Neutrophil (primary cell): ENCODE measurements at regions not wholly inside any gene's neighbourhood (a gene's known extent, or its start where the extent isn't known, plus 50 kb on each side); places are given as distances from the start of the nearest gene placed in this dataset.

Source experiments
- H3K27ac ChIP-seq: fragments of 200-600 bp; sonication (generic); 2 replicates; pipeline ENCODE4 v1.5.1; 2016; ENCODE audit warnings: mild to moderate bottlenecking, moderate library complexity
- H3K27me3 ChIP-seq: fragments of 200-600 bp; sonication (generic); 2 replicates; pipeline ENCODE4 v1.6.0; 2016; ENCODE audit warnings: mild to moderate bottlenecking
- H3K36me3 ChIP-seq: fragments of 200-600 bp; sonication (generic); 2 replicates; pipeline ENCODE4 v1.5.1; 2017
- H3K4me1 ChIP-seq, 2 experiments: fragments of 200-600 bp in 1 of 2; sonication (generic) in 1 of 2; 1 replicate in 1 of 2; 2 replicates in 1 of 2; pipeline versions ENCODE4 v1.5.1 to v1.6.1; 2013 to 2016; ENCODE audit warnings: low read depth in 1 of 2, low read length in 1 of 2, mild to moderate bottlenecking in 1 of 2, moderate library complexity in 1 of 2; ENCODE audit not compliant: control insufficient read depth in 1 of 2, insufficient read depth in 1 of 2
- H3K4me3 ChIP-seq, 2 experiments: fragments of 200-600 bp in 1 of 2; sonication (generic) in 1 of 2; 1 replicate in 1 of 2; 2 replicates in 1 of 2; pipeline ENCODE4 v1.5.1; 2013 to 2016; ENCODE audit warnings: low read depth in 1 of 2, low read length in 1 of 2, mild to moderate bottlenecking in 1 of 2, moderate library complexity in 1 of 2
- H3K9me3 ChIP-seq: fragments of 200-600 bp; sonication (generic); 2 replicates; pipeline ENCODE4 v1.5.1; 2016
- TF ChIP-seq, protein P1 (sequence below): fragments of 200-600 bp; sonication (generic); IDR thresholded peaks from 2 replicates; pipeline ENCODE4 v1.5.1; 2016; ENCODE audit warnings: antibody characterized with exemption

DNA sequence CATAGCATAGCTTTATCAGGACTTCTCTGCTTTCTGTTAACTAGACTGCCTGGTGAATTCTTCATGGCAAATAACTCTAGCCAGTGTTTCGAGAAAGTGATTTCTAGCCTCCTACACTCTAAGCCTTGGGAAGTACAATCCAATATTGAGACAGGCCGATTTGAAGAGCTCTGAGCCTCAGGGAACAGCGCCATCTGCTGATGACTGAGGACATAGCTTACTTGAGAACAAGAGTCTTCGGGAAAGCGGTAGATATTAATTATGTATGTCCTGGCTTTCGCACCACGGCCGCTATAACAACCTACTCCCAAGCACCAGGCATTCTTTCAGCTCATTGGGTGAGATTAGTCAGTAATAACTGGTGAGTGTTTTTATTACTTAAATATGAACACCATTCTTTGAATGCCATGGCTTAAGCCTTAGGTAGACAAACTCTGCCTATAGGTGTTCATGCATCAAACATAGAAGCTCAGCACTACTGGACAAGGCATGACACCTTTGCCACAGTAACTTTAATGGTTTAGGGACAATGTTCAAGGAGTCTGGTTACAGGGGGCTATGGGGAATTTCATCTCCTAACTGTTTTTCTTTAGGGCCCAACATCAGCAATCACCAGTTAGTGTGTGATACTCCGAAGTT, 518.6 kb downstream of the BMP2 start:
- no peaks in the 10 kb centered on the region for H3K36me3 ChIP-seq
- H3K27ac ChIP-seq, result no peak overlapping the region
- no peaks in the 10 kb centered on the region for H3K9me3 ChIP-seq
- TF ChIP-seq, protein P1, sequence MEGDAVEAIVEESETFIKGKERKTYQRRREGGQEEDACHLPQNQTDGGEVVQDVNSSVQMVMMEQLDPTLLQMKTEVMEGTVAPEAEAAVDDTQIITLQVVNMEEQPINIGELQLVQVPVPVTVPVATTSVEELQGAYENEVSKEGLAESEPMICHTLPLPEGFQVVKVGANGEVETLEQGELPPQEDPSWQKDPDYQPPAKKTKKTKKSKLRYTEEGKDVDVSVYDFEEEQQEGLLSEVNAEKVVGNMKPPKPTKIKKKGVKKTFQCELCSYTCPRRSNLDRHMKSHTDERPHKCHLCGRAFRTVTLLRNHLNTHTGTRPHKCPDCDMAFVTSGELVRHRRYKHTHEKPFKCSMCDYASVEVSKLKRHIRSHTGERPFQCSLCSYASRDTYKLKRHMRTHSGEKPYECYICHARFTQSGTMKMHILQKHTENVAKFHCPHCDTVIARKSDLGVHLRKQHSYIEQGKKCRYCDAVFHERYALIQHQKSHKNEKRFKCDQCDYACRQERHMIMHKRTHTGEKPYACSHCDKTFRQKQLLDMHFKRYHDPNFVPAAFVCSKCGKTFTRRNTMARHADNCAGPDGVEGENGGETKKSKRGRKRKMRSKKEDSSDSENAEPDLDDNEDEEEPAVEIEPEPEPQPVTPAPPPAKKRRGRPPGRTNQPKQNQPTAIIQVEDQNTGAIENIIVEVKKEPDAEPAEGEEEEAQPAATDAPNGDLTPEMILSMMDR, result no peak
- H3K4me1 ChIP-seq, result no peaks in the 10 kb centered on the region
- no peak overlapping the region for H3K4me3 ChIP-seq
- peaks cover 19% of the 10 kb centered on the region for H3K27me3 ChIP-seq

DNA sequence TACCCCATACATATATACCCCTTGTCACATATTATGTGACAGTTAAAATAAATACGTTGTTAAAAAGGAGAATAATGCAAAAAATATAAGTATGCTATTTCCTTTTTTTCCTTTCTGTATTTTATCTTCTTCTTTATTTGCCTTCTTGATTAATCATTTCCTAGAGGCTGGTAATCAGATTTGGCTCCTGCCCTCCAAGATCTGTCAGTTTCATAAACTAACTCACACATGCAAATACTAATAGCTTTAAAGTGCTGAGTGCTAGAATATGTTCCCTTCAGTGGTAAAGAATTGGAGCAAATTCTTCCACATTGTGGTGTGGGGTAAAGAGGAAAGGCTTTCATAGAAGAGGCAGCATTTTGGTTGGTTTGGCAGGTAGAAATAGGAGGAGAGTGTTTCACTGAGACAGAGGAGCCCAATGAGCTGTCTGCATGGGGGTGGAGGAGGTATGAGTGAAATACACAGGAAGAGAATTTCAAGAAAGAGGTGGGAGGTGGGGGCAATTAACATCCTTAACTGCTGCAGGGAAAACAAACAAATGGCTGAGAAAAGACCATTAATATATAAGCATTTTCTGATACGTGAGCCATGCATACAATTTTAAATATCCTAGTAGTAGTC, 523.9 kb downstream of the BMP2 start:
- TF ChIP-seq, protein P1, result no peak
- H3K27me3 ChIP-seq, result peaks cover 5% of the 10 kb centered on the region
- no peak overlapping the region for H3K4me3 ChIP-seq
- no peak overlapping the region for H3K27ac ChIP-seq
- H3K36me3 ChIP-seq, result no peaks in the 10 kb centered on the region
- H3K9me3 ChIP-seq, result no peaks in the 10 kb centered on the region
- no peaks in the 10 kb centered on the region for H3K4me1 ChIP-seq

DNA sequence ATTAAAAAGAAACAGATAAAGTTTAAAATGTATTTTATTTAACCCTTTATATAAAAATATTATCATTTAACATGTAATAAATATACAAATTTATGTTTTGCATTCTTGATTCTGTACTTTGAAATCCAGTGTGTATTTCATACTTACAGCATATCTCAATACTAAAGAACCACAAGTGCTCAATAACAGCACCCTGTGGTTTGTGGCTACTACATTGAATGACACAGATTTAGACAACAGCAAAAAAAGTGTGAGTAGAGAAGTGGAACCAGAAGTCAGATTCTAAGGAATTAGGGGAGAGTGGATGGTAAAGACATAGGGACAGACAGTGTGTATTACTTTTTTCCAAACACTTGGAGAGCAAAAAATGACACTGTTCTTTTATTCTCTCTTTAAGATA, 524.5 kb downstream of the BMP2 start:
- no peaks in the 10 kb centered on the region for H3K4me1 ChIP-seq
- H3K36me3 ChIP-seq, result no peaks in the 10 kb centered on the region
- H3K9me3 ChIP-seq, result no peaks in the 10 kb centered on the region
- TF ChIP-seq, protein P1, result no peak
- no peak overlapping the region for H3K4me3 ChIP-seq
- no peak overlapping the region for H3K27ac ChIP-seq
- H3K27me3 ChIP-seq, result no peaks in the 10 kb centered on the region

DNA sequence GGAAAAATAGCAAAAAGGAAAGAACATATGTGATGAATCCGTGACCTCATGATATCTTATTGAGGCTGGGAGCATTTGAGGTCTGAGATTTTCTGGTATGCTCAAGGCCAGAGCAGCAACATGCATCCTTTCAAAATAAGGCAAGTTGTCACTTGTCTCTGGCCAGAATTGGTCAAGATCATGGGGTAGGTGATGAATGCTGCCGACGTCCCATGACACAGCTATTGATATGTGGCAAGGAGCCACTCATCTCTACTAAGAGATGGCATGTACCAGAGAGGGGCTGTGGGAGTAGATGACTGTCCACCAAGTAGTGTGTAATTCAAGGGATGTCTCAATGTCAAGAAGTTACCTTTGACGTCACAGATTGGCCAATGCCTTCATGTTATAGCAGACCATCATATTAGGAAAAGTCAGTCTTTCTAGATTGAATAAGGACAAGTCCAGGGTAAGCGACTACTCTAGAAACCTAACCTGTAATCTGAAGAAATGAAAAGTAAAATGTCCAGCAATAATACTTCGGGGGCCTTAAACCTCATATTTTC, 527.4 kb downstream of the BMP2 start:
- H3K36me3 ChIP-seq, result no peaks in the 10 kb centered on the region
- no peaks in the 10 kb centered on the region for H3K27me3 ChIP-seq
- no peak overlapping the region for H3K4me3 ChIP-seq
- TF ChIP-seq, protein P1, result no peak
- no peaks in the 10 kb centered on the region for H3K9me3 ChIP-seq
- H3K4me1 ChIP-seq, result no peaks in the 10 kb centered on the region
- no peak overlapping the region for H3K27ac ChIP-seq

DNA sequence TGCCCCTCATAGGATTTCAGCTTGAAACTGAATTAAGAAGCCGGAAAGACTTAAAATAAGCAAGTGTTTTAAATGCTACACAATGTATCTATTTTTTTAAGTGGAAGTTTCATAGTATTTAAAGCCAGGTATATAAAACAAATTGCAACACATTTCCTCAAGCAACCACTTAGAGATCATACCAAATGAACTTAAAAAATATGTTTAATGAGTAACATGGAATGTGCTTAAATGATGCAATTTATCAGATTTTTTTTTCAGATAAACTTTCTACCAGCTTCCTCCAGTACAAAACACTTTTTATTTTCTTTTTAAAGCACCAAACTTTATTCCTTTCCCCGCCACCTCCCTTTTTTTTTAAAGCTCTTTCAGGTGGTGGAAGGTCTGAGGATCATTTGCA, 534.3 kb downstream of the BMP2 start:
- H3K27me3 ChIP-seq, result no peaks in the 10 kb centered on the region
- H3K4me3 ChIP-seq, result no peak overlapping the region
- no peaks in the 10 kb centered on the region for H3K36me3 ChIP-seq
- H3K4me1 ChIP-seq, result no peaks in the 10 kb centered on the region
- TF ChIP-seq, protein P1, result no peak
- no peak overlapping the region for H3K27ac ChIP-seq
- H3K9me3 ChIP-seq, result no peaks in the 10 kb centered on the region
